ENCODE measurements at regions not wholly inside any gene's neighbourhood (a gene's known extent, or its start where the extent isn't known, plus 50 kb on each side); places are given as distances from the start of the nearest gene placed in this dataset.

- Histone ChIP-seq H3K36me3 (ENCODE audit: insufficient read depth, low read length) (no peaks in the 10 kb centered on the region), H3K9me3 (ENCODE audit: low read length) (no peaks in the 10 kb centered on the region), H3K27ac (ENCODE audit: low read depth, low read length) (no peak overlapping the region), H3K4me3 (ENCODE audit: low read depth in 1 of 2, low read length in 2 of 2) (no peak overlapping the region), H3K27me3 (ENCODE audit: control insufficient read depth in 1 of 2, insufficient read depth in 2 of 2, low read length in 2 of 2) (no peaks in the 10 kb centered on the region), H3K4me1 (ENCODE audit: insufficient read depth, low read length) (peaks cover under 1% of the 10 kb centered on the region), H3K9ac (ENCODE audit: low read length) (no peak overlapping the region)
Measured at GRCh38 chr2:128384956-128385355, 66.3 kb upstream of the HS6ST1 start.

DNA sequence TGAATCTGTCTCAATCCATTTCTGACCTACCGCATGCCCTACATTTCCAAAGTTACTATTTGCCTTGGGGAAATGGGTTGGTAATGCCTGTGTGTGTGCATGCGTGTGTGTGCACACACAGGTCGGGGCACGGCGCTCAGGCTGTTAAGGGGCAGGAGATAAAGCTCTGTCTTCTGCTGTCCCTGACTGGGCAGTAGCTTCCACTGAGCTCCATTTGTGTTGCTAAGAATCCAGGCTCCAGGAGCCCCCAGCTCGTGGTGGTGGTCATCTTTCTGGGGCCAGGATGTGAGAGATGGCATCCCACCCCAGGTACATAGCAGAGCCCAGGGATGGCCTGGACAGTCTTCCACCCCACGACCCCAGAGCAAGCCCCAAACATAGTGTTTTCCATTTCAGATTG lies 66.7 kb upstream of the HS6ST1 start:
- H3K9me3 ChIP-seq (ENCODE audit: low read length), result no peaks in the 10 kb centered on the region
- no peak overlapping the region for H3K9ac ChIP-seq (ENCODE audit: low read length)
- H3K27ac ChIP-seq (ENCODE audit: low read depth, low read length), result no peak overlapping the region
- no peaks in the 10 kb centered on the region for H3K27me3 ChIP-seq (ENCODE audit: control insufficient read depth in 1 of 2, insufficient read depth in 2 of 2, low read length in 2 of 2)
- H3K4me1 ChIP-seq (ENCODE audit: insufficient read depth, low read length), result no peaks in the 10 kb centered on the region
- H3K4me3 ChIP-seq (ENCODE audit: low read depth in 1 of 2, low read length in 2 of 2), result no peak overlapping the region
- no peaks in the 10 kb centered on the region for H3K36me3 ChIP-seq (ENCODE audit: insufficient read depth, low read length)

DNA sequence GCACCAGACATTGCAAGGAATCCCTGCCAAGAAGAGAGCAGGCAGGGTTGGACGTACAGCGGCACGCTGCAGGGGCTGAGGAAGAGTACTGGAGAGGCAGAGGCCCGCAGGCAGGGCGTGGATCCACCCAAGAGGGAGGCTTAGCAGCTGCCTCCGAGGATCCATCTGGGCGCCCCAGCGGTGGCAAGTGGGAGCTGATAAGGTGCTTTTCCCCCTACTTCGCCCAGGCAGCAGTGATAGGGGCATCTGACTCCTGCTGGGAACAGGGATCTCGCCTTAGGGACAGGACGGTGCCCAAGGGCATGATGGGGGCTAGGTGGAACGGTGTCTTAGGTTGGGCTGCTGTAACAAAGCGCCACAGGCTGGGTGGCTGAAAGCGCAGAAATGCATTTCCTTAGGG lies 67.4 kb upstream of the HS6ST1 start:
- H3K4me3 ChIP-seq (ENCODE audit: low read depth in 1 of 2, low read length in 2 of 2), result no peak overlapping the region
- no peaks in the 10 kb centered on the region for H3K9me3 ChIP-seq (ENCODE audit: low read length)
- no peak overlapping the region for H3K9ac ChIP-seq (ENCODE audit: low read length)
- H3K4me1 ChIP-seq (ENCODE audit: insufficient read depth, low read length), result no peaks in the 10 kb centered on the region
- H3K36me3 ChIP-seq (ENCODE audit: insufficient read depth, low read length), result no peaks in the 10 kb centered on the region
- no peak overlapping the region for H3K27ac ChIP-seq (ENCODE audit: low read depth, low read length)
- H3K27me3 ChIP-seq (ENCODE audit: control insufficient read depth in 1 of 2, insufficient read depth in 2 of 2, low read length in 2 of 2), result no peaks in the 10 kb centered on the region

DNA sequence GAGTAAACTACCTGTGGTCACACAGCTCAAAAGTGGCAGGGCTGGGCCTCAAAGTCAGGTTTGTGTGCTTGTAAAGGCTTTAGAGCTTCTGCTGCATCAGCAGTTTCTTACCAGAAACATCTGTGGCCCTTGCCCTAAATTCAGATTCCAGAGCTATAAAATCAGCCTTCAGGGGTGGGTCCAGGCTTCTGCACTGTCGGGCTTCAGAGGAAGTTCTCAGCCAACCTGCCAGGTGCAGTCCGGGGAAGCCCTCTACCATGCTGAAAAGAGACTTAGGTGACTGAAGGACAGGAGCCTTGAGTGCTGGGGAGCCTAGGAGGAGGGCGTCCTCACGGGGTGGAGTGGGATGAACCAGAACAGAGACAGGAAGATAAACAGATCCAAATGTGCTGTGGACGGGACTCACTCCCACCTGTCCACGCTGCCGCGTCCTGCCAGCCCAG lies 69.9 kb upstream of the HS6ST1 start:
- no peaks in the 10 kb centered on the region for H3K4me1 ChIP-seq (ENCODE audit: insufficient read depth, low read length)
- H3K9ac ChIP-seq (ENCODE audit: low read length), result no peak overlapping the region
- no peak overlapping the region for H3K4me3 ChIP-seq (ENCODE audit: low read depth in 1 of 2, low read length in 2 of 2)
- no peaks in the 10 kb centered on the region for H3K36me3 ChIP-seq (ENCODE audit: insufficient read depth, low read length)
- no peak overlapping the region for H3K27ac ChIP-seq (ENCODE audit: low read depth, low read length)
- H3K27me3 ChIP-seq (ENCODE audit: control insufficient read depth in 1 of 2, insufficient read depth in 2 of 2, low read length in 2 of 2), result no peaks in the 10 kb centered on the region
- no peaks in the 10 kb centered on the region for H3K9me3 ChIP-seq (ENCODE audit: low read length)

DNA sequence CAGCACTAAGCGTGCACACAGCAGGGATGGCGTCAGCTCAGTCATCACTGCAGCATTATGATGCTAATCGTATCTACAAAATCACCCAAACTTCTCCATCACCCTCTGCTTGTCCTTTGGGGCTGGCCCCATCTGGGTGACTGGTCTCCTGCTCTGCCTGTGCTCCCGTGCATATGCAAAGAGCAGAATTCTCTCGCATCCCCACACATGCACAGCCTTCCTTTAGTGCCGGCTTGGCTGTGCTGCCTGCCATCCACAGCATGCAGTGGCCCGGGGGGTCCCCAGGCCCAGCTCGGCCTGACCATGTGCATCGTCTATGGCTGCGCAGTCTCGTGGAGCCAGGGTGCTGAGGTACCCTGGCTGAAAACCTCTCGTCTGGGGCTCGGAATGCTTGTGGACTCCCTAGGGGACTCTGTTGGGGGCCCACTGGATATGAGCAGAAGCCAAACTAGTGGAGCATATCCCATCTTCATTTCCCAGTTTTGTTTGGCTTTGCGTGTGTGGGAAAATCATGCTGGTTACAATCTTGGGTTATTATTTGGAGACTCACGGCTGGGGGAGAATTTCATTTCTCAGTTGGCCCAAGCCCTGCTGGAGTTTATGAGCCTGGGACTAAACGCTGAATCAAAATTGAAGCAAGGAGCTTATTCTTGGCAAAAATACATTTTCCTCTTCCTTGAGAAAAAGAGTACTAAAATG lies 70.9 kb upstream of the HS6ST1 start:
- Histone ChIP-seq H3K36me3 (ENCODE audit: insufficient read depth, low read length) (no peaks in the 10 kb centered on the region), H3K4me1 (ENCODE audit: insufficient read depth, low read length) (no peaks in the 10 kb centered on the region), H3K4me3 (ENCODE audit: low read depth in 1 of 2, low read length in 2 of 2) (no peak overlapping the region), H3K9me3 (ENCODE audit: low read length) (no peaks in the 10 kb centered on the region), H3K9ac (ENCODE audit: low read length) (no peak overlapping the region), H3K27ac (ENCODE audit: low read depth, low read length) (no peak overlapping the region), H3K27me3 (ENCODE audit: control insufficient read depth in 1 of 2, insufficient read depth in 2 of 2, low read length in 2 of 2) (no peaks in the 10 kb centered on the region)

DNA sequence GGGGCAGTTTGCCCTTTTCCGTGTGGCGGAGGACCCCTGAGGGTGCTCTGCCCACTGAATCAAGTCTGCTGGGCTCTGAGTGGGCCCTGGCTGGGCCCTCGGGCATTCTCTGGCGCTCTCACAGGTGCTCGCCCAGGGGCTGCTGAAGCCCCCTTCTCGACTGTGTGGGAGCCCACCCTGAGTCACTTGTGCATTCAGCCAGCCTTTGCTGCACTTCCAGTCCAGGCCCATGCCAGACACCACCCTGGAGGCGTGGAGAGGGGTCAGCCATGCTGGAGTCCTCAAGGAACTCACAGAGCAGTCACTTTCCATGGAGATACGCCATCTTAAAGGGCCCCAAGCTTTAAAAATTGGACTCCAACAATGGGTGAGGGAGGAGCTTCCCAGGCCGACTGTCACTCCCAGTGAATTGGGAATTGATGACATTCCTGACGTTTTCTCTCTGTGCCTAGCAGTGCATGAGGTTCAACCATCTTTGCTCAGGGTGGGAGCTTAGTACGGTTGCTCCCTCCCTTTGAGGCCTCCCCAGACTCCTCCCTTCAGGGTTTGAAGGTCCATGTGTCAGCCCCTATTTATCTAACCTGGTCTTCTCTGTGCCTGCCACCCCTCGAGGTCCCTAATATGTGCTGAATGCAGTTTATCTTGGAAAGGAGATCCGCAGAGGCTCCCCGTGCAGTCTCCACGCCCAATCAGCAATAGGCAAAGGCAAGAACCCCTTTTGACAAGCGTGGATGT lies 71.8 kb upstream of the HS6ST1 start:
- no peaks in the 10 kb centered on the region for H3K9me3 ChIP-seq (ENCODE audit: low read length)
- H3K4me1 ChIP-seq (ENCODE audit: insufficient read depth, low read length), result no peaks in the 10 kb centered on the region
- no peaks in the 10 kb centered on the region for H3K36me3 ChIP-seq (ENCODE audit: insufficient read depth, low read length)
- no peak overlapping the region for H3K4me3 ChIP-seq (ENCODE audit: low read depth in 1 of 2, low read length in 2 of 2)
- no peak overlapping the region for H3K27ac ChIP-seq (ENCODE audit: low read depth, low read length)
- no peak overlapping the region for H3K9ac ChIP-seq (ENCODE audit: low read length)
- no peaks in the 10 kb centered on the region for H3K27me3 ChIP-seq (ENCODE audit: control insufficient read depth in 1 of 2, insufficient read depth in 2 of 2, low read length in 2 of 2)

GRCh38 chr2:128390991-128391630 lies 72.4 kb upstream of the HS6ST1 start:
- H3K4me1 ChIP-seq (ENCODE audit: insufficient read depth, low read length), result no peaks in the 10 kb centered on the region
- no peaks in the 10 kb centered on the region for H3K36me3 ChIP-seq (ENCODE audit: insufficient read depth, low read length)
- no peaks in the 10 kb centered on the region for H3K27me3 ChIP-seq (ENCODE audit: control insufficient read depth in 1 of 2, insufficient read depth in 2 of 2, low read length in 2 of 2)
- no peak overlapping the region for H3K9ac ChIP-seq (ENCODE audit: low read length)
- no peak overlapping the region for H3K27ac ChIP-seq (ENCODE audit: low read depth, low read length)
- no peak overlapping the region for H3K4me3 ChIP-seq (ENCODE audit: low read depth in 1 of 2, low read length in 2 of 2)
- H3K9me3 ChIP-seq (ENCODE audit: low read length), result no peaks in the 10 kb centered on the region

DNA sequence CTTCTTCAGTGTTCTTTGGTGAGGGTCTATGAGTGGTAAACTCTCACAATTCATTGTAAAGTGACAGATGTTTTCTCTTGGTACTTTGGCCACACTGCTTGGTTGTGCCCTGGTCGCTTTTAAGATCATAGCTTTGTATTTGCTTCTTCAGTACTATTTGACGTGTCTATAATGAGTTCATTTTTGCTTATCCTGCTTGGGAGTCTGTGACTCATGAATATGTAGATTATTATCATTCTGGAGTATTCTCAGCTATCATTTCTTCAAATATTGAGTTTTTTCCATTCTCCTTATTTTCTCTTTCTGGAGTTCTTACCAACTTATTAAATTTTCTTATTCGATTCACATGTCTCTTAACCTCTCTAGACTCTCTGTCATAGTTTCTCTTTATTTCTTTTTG lies 73.0 kb upstream of the HS6ST1 start:
- H3K9me3 ChIP-seq (ENCODE audit: low read length), result no peaks in the 10 kb centered on the region
- H3K4me3 ChIP-seq (ENCODE audit: low read depth in 1 of 2, low read length in 2 of 2), result no peak overlapping the region
- no peaks in the 10 kb centered on the region for H3K36me3 ChIP-seq (ENCODE audit: insufficient read depth, low read length)
- H3K27me3 ChIP-seq (ENCODE audit: control insufficient read depth in 1 of 2, insufficient read depth in 2 of 2, low read length in 2 of 2), result no peaks in the 10 kb centered on the region
- no peak overlapping the region for H3K27ac ChIP-seq (ENCODE audit: low read depth, low read length)
- no peak overlapping the region for H3K9ac ChIP-seq (ENCODE audit: low read length)
- H3K4me1 ChIP-seq (ENCODE audit: insufficient read depth, low read length), result no peaks in the 10 kb centered on the region

- no peaks in the 10 kb centered on the region for H3K36me3 ChIP-seq (ENCODE audit: insufficient read depth, low read length)
- H3K4me3 ChIP-seq (ENCODE audit: low read depth in 1 of 2, low read length in 2 of 2), result no peak overlapping the region
- no peaks in the 10 kb centered on the region for H3K27me3 ChIP-seq (ENCODE audit: control insufficient read depth in 1 of 2, insufficient read depth in 2 of 2, low read length in 2 of 2)
- no peak overlapping the region for H3K9ac ChIP-seq (ENCODE audit: low read length)
- no peak overlapping the region for H3K27ac ChIP-seq (ENCODE audit: low read depth, low read length)
- no peaks in the 10 kb centered on the region for H3K4me1 ChIP-seq (ENCODE audit: insufficient read depth, low read length)
- H3K9me3 ChIP-seq (ENCODE audit: low read length), result no peaks in the 10 kb centered on the region
Measured at GRCh38 chr2:128392207-128392606, 73.5 kb upstream of the HS6ST1 start.

DNA sequence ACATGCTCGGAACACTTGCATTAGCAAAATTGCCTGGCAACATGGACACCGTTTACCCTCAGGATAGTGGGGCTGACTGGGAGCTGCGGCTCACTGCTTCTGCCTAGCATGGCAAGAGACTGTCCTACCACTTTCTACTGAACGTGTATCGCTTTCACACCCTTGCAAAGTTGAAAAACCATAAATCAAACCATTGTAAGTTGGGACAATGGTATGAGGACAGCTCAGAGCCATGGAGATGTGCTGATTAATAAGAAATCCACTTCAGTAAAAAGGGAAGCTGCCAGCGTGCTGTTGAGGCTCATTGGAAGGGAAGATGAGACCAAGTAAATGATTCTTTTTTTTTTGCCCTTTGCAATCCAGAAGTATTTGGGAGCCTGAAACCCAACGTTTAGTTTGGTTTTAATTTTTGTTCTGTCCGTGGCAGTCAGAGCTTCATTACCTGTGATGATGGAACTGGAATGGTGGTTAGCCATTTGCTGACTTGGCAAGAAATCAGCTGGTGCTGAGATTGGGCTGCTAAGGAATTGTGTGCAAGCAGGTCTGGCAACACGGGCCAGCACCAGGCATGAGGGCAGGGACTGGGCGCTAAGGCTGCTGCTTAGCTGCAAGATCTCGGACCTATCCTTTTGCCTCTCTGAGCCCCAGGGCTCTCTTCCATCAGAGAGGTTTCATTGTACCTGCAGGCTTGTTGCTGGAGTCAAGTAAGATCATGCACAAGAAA lies 75.5 kb upstream of the HS6ST1 start:
- Histone ChIP-seq H3K9ac (ENCODE audit: low read length) (no peak overlapping the region), H3K27me3 (ENCODE audit: control insufficient read depth in 1 of 2, insufficient read depth in 2 of 2, low read length in 2 of 2) (no peaks in the 10 kb centered on the region), H3K27ac (ENCODE audit: low read depth, low read length) (no peak overlapping the region), H3K9me3 (ENCODE audit: low read length) (no peaks in the 10 kb centered on the region), H3K36me3 (ENCODE audit: insufficient read depth, low read length) (no peaks in the 10 kb centered on the region), H3K4me1 (ENCODE audit: insufficient read depth, low read length) (no peaks in the 10 kb centered on the region), H3K4me3 (ENCODE audit: low read depth in 1 of 2, low read length in 2 of 2) (no peak overlapping the region)

DNA sequence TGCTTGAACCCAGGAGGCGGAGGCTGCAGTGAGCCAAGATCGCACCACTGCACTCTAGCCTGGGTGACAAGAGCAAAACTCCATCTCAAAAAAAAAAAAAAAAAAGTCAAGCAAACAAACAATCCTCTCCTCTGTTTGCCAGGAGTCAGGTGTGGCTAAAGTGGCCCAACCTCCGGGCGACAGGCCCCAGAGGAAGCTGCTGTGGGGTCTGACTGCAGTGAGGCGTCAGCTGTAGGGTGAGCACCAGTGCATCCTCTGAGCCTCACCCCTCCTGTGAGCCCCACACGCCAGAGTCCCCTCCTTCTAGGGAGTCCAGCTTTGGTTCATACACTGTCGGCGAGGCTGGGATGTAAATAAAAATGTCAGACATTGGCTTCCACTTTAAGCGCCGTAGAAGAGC lies 76.5 kb upstream of the HS6ST1 start:
- Histone ChIP-seq H3K27me3 (ENCODE audit: control insufficient read depth in 1 of 2, insufficient read depth in 2 of 2, low read length in 2 of 2) (no peaks in the 10 kb centered on the region), H3K4me3 (ENCODE audit: low read depth in 1 of 2, low read length in 2 of 2) (no peak overlapping the region), H3K9ac (ENCODE audit: low read length) (no peak overlapping the region), H3K27ac (ENCODE audit: low read depth, low read length) (no peak overlapping the region), H3K4me1 (ENCODE audit: insufficient read depth, low read length) (no peaks in the 10 kb centered on the region), H3K9me3 (ENCODE audit: low read length) (no peaks in the 10 kb centered on the region), H3K36me3 (ENCODE audit: insufficient read depth, low read length) (no peaks in the 10 kb centered on the region)

All from muscle layer of colon (tissue), 2 donors.